ENCODE measurements at regions not wholly inside any gene's neighbourhood (a gene's known extent, or its start where the extent isn't known, plus 50 kb on each side); places are given as distances from the start of the nearest gene placed in this dataset.

DNA sequence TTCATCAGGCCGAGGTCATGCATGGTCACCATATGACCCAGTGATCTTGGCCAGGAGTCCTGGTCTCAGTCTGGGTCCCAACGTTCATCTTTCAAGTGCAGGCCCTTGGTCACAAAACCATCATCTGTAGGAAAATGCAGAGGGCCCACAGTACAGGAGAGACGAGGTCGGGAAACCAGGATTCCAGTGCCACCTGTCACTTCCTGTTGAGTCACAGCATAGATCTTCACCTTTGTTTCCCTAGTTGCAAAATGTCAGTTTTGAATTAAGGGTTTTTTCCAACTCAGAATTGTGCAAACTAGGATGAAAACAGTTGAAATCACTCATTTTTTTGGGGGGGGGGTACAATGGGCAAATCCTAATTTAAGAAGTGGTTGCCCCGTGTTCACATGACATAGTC is 162.2 kb downstream of the INSIG2 start:
- POLR2A ChIA-PET, result no interaction called here
- no peak for ATAC-seq (ENCODE audit: low read depth)
- Mint-ChIP-seq H3K27ac (no peak overlapping the region), H3K27me3 (peaks cover 5% of the 10 kb centered on the region), H3K4me1 (peaks cover 4% of the 10 kb centered on the region), H3K36me3 (no peaks in the 10 kb centered on the region), H3K4me3 (no peak overlapping the region), H3K9me3 (no peaks in the 10 kb centered on the region)
- DNase-seq, result no peak

DNA sequence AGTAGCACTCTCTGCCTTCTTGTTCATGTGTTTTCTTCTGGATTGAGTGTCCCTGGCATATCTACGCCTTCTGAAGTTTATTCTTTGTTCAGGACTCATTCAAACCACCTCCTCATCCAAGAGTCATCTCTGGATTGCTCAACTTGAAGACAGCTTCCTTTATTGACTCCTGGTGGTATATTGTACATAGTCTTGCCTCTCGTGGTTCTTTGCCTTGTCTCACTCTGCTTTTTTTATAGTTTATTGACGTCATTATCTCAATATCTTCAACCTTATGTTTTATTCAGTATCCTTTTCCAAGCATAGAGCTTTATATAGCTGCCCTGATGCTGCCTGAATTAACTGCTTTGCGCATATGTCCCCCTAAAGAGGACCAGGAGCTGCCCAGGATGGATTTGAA is 161.7 kb downstream of the INSIG2 start:
- DNase-seq, result no peak
- ATAC-seq (ENCODE audit: low read depth), result no peak
- POLR2A ChIA-PET, result no interaction called here
- H3K9me3 Mint-ChIP-seq, result no peaks in the 10 kb centered on the region
- H3K36me3 Mint-ChIP-seq, result no peaks in the 10 kb centered on the region
- peaks cover 5% of the 10 kb centered on the region for H3K27me3 Mint-ChIP-seq
- no peak overlapping the region for H3K4me3 Mint-ChIP-seq
- H3K4me1 Mint-ChIP-seq, result peaks cover 4% of the 10 kb centered on the region
- no peak overlapping the region for H3K27ac Mint-ChIP-seq

DNA sequence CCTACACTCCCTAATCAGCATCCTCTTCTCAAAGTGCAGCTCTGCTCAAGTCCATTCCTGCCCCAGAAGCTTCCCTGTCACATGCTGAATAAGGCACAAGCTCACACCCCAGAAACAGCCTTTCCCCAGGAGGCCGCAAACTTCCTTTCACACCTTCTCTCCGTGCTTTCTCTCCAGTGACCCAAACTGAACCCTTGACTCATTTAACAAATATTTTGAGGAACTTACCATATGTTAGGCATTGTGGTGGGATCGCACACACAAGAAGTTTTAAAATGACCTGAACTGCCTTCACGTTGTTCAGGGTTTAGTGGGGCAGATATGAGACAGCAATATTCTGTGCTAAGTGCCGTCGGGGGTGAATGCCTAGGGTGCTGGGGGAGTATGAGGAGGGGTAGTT is 161.3 kb downstream of the INSIG2 start:
- Mint-ChIP-seq H3K27me3 (peaks cover 8% of the 10 kb centered on the region), H3K4me3 (no peak overlapping the region), H3K9me3 (no peaks in the 10 kb centered on the region), H3K27ac (no peak overlapping the region), H3K36me3 (no peaks in the 10 kb centered on the region), H3K4me1 (peaks cover 4% of the 10 kb centered on the region)
- DNase-seq (no peak), ATAC-seq (ENCODE audit: low read depth) (no peak)
- POLR2A ChIA-PET, result no interaction called here

DNA sequence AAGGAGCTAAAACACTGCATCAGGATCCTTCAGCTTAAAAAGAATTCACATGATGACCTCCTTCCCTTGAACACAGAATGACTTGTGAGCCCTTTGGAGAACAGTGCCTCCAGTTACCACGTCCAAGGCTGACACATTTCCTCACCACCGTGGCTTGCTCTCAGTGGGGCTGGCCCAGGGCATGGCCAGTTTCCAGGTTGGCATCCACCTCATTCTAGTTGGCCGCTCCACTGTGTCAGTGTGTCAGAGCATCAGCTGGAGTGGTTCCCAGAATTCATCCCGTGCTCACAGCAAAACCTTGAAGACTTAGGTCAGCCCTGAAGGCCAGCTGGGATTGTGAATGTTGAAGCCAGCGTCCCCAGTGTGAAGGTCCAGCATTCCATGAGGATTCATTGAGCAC is 158.5 kb downstream of the INSIG2 start:
- no peak overlapping the region for H3K4me3 Mint-ChIP-seq
- peaks cover 4% of the 10 kb centered on the region for H3K4me1 Mint-ChIP-seq
- DNase-seq, result no peak
- POLR2A ChIA-PET, result no interaction called here
- ATAC-seq (ENCODE audit: low read depth), result no peak
- no peaks in the 10 kb centered on the region for H3K9me3 Mint-ChIP-seq
- no peaks in the 10 kb centered on the region for H3K36me3 Mint-ChIP-seq
- peaks cover 8% of the 10 kb centered on the region for H3K27me3 Mint-ChIP-seq
- no peak overlapping the region for H3K27ac Mint-ChIP-seq

DNA sequence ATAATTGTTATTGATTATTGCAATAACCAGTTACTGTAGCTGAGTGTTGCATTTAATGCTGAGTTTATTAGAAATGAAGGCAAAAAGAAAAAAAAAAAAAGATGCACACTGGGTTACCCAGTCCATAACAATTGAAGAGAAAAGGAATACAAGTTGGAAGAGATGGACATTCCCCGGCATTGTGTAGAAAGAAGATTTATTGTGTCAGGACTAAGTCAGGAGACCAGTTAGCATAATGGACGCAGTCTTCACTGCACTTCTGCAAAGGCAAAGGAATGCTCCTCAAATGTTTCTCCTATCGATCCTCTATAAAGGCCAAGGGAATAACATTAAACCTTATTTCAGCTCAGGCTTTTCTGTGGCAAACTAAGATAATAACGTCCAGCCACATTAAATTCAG is 157.8 kb downstream of the INSIG2 start:
- Mint-ChIP-seq H3K4me1 (peaks cover 4% of the 10 kb centered on the region), H3K27me3 (peaks cover 8% of the 10 kb centered on the region), H3K9me3 (no peaks in the 10 kb centered on the region), H3K27ac (no peak overlapping the region), H3K36me3 (no peaks in the 10 kb centered on the region), H3K4me3 (no peak overlapping the region)
- ATAC-seq (ENCODE audit: low read depth) (no peak), DNase-seq (no peak)
- POLR2A ChIA-PET, result no interaction called here

DNA sequence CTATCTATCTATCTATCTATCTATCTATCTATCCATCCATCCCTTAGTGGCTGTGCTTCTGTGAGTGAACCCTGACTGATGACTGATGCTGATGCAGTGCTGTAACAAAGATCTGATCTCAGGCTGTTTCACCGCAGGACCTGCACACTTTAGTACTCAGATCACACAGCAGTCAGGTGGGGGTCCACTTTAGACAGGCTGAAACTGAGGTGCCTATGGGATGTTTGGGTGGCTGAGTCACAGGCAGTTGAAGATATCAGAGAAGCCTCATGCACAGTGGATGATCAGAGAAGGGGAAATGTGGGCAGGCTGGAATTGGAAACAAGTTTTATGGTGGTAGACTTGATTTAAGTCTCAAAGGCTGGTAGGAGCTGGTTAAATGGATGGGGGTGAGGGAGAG is 156.4 kb downstream of the INSIG2 start:
- no peak overlapping the region for H3K4me3 Mint-ChIP-seq
- POLR2A ChIA-PET, result no interaction called here
- H3K27me3 Mint-ChIP-seq, result peaks cover 8% of the 10 kb centered on the region
- H3K9me3 Mint-ChIP-seq, result no peaks in the 10 kb centered on the region
- DNase-seq, result no peak
- no peaks in the 10 kb centered on the region for H3K36me3 Mint-ChIP-seq
- H3K27ac Mint-ChIP-seq, result no peak overlapping the region
- ATAC-seq (ENCODE audit: low read depth), result no peak
- H3K4me1 Mint-ChIP-seq, result no peaks in the 10 kb centered on the region

DNA sequence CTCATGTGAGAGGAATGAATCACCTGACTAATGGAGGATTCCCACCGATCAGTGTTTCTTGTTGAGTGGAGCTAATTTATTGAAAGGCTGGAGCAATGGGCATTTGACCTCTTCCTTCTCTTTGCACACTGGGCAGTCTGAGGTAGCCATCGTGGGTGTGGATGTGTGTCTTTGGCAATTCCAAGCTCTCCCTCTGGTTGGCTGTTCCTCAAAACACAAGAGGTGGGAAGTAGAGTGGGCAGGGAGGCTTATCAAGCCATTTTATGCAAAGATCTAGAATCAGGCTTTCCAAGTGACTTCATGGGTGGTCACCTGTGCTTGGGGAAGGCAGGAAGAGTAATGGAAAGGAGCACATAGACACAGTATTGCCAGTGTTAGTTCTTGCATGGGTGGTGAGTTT is 154.8 kb downstream of the INSIG2 start:
- Mint-ChIP-seq H3K27me3 (peaks cover 6% of the 10 kb centered on the region), H3K4me3 (no peak overlapping the region), H3K36me3 (no peaks in the 10 kb centered on the region), H3K4me1 (no peaks in the 10 kb centered on the region), H3K27ac (no peak overlapping the region), H3K9me3 (peaks cover 1% of the 10 kb centered on the region)
- DNase-seq (no peak), ATAC-seq (ENCODE audit: low read depth) (no peak)
- POLR2A ChIA-PET, result no interaction called here

DNA sequence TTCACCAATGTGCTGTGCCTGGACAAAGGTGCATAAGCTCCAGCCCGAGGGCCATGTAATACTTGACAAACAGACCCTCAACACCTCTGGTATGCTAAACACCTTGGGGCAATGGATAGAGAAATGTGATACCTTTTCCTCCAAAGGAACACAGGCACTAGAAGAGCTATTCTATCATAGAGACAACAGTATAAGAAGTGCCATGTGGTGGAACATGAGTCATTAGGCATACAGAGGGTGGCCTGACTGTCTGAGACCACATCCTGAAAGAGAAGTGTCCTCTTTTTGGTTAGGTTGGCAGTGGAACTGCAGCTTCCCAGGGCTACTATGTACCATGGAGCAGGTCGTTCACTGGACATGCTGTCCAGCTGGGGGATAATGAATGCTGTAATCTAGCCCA is 153.9 kb downstream of the INSIG2 start:
- Mint-ChIP-seq H3K36me3 (no peaks in the 10 kb centered on the region), H3K4me3 (no peak overlapping the region), H3K27ac (no peak overlapping the region), H3K4me1 (no peaks in the 10 kb centered on the region), H3K9me3 (peaks cover 3% of the 10 kb centered on the region), H3K27me3 (peaks cover 9% of the 10 kb centered on the region)
- POLR2A ChIA-PET, result no interaction called here
- DNase-seq, result no peak
- ATAC-seq (ENCODE audit: low read depth), result no peak

DNA sequence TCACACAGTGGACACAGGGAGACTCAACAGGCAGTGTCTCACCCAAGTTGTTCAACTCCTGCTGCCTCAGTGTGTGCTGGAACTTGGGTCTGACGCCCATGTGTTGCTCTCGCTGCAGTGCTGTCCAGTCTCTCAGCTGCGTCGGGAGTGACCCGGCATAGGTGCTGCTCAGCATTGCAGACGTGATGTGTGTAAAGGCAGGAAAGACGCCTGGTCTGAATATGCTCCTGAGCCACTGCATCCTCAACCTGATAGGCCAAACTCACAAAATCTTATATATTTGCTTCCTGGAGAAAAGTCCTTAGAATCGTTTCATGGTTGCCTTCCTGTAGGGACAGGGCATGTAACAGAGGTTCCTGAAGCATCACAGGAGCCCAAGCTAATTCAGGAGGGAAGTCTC is 152.9 kb downstream of the INSIG2 start:
- H3K27me3 Mint-ChIP-seq, result peaks cover 13% of the 10 kb centered on the region
- peaks cover 3% of the 10 kb centered on the region for H3K9me3 Mint-ChIP-seq
- no peaks in the 10 kb centered on the region for H3K36me3 Mint-ChIP-seq
- H3K27ac Mint-ChIP-seq, result no peak overlapping the region
- ATAC-seq (ENCODE audit: low read depth) (no peak), DNase-seq (no peak)
- POLR2A ChIA-PET, result no interaction called here
- H3K4me1 Mint-ChIP-seq, result no peaks in the 10 kb centered on the region
- no peak overlapping the region for H3K4me3 Mint-ChIP-seq

DNA sequence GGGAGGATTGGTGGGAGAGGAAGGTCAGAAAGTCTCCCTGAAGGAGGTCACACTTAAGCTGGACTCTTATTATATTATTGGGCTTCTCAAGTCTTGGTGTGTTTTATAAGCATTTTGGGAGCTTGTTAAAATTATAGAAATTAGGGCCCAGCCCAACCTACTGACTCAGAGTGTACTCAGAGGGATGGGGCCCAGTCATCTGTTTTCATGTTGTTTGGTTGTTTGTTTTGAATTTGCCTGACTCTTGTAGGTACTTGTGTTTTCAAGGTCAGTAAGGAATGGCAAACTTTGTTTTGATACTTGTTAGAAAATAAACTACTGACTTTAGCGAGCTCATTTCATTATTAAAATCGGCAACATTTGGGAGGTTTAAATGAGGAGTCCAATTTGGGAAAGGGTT is 152.0 kb downstream of the INSIG2 start:
- peaks cover 3% of the 10 kb centered on the region for H3K9me3 Mint-ChIP-seq
- ATAC-seq (ENCODE audit: low read depth), result no peak
- H3K27me3 Mint-ChIP-seq, result peaks cover 15% of the 10 kb centered on the region
- no peaks in the 10 kb centered on the region for H3K36me3 Mint-ChIP-seq
- H3K4me1 Mint-ChIP-seq, result no peaks in the 10 kb centered on the region
- POLR2A ChIA-PET, result no interaction called here
- H3K4me3 Mint-ChIP-seq, result no peak overlapping the region
- no peak overlapping the region for H3K27ac Mint-ChIP-seq
- DNase-seq, result no peak

DNA sequence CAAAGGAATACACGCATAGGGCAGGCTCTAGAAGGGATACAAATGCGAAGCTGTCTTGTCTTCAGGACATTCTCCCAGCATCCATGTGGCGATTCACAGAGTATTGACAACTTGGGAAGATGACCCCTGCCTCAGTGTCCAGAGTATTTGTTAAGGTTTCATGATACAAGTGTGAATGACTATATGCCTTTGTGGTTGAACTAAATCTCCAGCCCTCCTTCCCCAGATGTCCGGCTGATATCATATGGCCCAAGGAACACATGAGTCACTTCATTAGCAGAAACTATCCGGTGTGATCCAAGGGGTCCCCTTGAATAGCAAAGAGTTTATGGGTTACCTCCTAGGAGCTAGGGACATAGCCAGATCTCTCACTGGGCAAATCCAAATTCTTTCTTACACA is 151.0 kb downstream of the INSIG2 start:
- H3K4me3 Mint-ChIP-seq, result no peak overlapping the region

DNA sequence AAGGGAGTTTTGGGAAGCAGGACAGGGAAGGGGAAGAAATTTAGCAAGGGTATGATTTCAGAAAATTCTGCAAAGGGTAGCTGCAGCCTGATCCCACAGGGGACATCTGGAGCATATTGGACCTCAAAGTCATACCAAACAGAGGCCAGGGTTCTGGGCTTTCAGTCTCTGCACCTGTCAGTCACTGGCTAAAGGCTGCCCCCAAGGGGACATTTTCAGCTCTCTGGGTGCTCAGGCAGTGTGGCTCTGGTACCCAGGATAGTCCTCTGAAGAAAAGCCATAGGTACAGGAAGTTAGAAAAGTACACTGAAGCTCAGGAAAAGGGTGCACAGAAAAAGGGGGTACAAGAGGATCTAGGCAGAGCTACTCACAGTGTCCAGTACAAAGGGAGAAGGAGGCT is 149.2 kb downstream of the INSIG2 start:
- DNase-seq, result no peak
- no peaks in the 10 kb centered on the region for H3K36me3 Mint-ChIP-seq
- H3K27ac Mint-ChIP-seq, result no peak overlapping the region
- POLR2A ChIA-PET, result no interaction called here
- no peak for ATAC-seq (ENCODE audit: low read depth)
- no peak overlapping the region for H3K4me3 Mint-ChIP-seq
- H3K27me3 Mint-ChIP-seq, result peaks cover 16% of the 10 kb centered on the region
- peaks cover 3% of the 10 kb centered on the region for H3K9me3 Mint-ChIP-seq
- no peaks in the 10 kb centered on the region for H3K4me1 Mint-ChIP-seq

More for the DNA sequence above, 151.0 kb downstream of the INSIG2 start:
- DNase-seq, result no peak
- peaks cover 3% of the 10 kb centered on the region for H3K9me3 Mint-ChIP-seq
- H3K36me3 Mint-ChIP-seq, result no peaks in the 10 kb centered on the region
- no peak for ATAC-seq (ENCODE audit: low read depth)
- peaks cover 12% of the 10 kb centered on the region for H3K27me3 Mint-ChIP-seq
- POLR2A ChIA-PET, result no interaction called here
- H3K27ac Mint-ChIP-seq, result no peak overlapping the region
- H3K4me1 Mint-ChIP-seq, result no peaks in the 10 kb centered on the region

DNA sequence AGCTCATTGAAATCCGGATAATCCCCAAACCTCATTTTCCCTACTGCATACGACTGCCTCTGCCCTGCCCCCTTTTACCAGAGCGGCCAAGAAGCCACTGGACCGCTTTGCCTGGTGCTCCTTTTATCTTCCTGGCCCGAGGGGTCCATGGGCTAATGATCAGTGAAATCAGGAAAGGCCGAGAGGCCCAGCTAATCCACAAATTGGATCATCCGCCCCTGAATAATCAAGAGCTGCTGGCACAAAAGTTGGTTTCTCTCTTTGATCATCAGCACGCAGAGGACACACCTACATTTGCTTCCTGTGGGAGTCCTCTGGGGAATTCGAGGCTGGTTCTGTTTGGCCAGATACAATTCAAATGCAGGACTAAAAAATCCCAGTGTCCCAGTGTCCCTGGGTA is 144.5 kb downstream of the INSIG2 start:
- no peaks in the 10 kb centered on the region for H3K9me3 Mint-ChIP-seq
- H3K27me3 Mint-ChIP-seq, result peaks cover 28% of the 10 kb centered on the region
- no peak overlapping the region for H3K27ac Mint-ChIP-seq
- no peak for ATAC-seq (ENCODE audit: low read depth)
- no peaks in the 10 kb centered on the region for H3K4me1 Mint-ChIP-seq
- H3K36me3 Mint-ChIP-seq, result no peaks in the 10 kb centered on the region
- H3K4me3 Mint-ChIP-seq, result no peak overlapping the region
- no peak for DNase-seq
- POLR2A ChIA-PET, result no interaction called here

DNA sequence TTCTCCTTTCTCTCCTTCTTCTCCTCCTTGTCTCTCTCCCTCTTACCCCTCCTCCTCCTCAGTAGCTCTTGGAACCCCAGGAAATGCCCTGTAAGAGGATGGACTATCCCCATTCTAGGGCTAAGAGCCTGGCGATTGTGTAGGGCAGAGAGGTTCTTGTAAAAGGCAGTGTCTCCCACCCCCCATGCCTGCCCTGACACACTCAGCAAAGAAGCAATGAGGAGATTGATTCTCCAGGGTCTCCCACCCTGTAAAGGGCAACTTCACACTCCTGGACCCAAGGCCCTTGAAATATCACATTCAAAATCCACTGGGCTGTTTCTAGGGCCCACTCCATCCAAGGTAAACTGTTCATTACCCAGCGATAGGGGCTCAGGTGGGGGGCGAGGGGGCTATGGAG is 144.1 kb downstream of the INSIG2 start:
- Mint-ChIP-seq H3K27ac (no peak overlapping the region), H3K36me3 (no peaks in the 10 kb centered on the region), H3K9me3 (no peaks in the 10 kb centered on the region), H3K4me1 (no peaks in the 10 kb centered on the region), H3K27me3 (peaks cover 25% of the 10 kb centered on the region), H3K4me3 (no peak overlapping the region)
- DNase-seq, result no peak
- POLR2A ChIA-PET, result no interaction called here
- ATAC-seq (ENCODE audit: low read depth), result no peak

DNA sequence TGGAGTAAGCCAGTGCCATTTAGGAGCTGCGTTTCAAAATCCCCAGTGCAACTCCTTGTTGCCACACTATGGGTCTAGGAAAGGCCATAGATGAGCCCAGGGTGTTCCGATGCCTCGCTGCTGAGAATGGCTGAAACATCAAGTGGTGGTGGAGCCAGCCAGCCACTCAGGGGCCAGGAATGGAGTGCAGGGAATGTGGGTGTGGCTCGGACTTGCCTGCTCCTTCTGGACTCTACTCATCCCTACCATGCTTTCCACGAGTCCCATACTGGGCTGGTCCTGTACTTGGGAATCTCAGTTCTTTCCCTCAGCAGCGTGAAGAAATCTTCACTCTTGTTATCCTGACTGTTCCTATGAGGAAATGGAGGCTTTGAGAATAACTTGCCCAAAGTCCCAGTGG is 143.5 kb downstream of the INSIG2 start:
- Mint-ChIP-seq H3K4me1 (no peaks in the 10 kb centered on the region), H3K27me3 (peaks cover 29% of the 10 kb centered on the region), H3K36me3 (no peaks in the 10 kb centered on the region), H3K27ac (no peak overlapping the region), H3K9me3 (no peaks in the 10 kb centered on the region), H3K4me3 (no peak overlapping the region)
- POLR2A ChIA-PET, result no interaction called here
- DNase-seq (no peak), ATAC-seq (ENCODE audit: low read depth) (no peak)

All from activated naive CD8-positive, alpha-beta T cell treated with anti-CD3 and anti-CD28 coated beads, Interleukin-2, amount 10 ng/mL, durations not matched to agents 7 days and 5 days (primary cell).